ENCODE measurements at regions not wholly inside any gene's neighbourhood (a gene's known extent, or its start where the extent isn't known, plus 50 kb on each side); places are given as distances from the start of the nearest gene placed in this dataset.

- TF ChIP-seq, protein P1, sequence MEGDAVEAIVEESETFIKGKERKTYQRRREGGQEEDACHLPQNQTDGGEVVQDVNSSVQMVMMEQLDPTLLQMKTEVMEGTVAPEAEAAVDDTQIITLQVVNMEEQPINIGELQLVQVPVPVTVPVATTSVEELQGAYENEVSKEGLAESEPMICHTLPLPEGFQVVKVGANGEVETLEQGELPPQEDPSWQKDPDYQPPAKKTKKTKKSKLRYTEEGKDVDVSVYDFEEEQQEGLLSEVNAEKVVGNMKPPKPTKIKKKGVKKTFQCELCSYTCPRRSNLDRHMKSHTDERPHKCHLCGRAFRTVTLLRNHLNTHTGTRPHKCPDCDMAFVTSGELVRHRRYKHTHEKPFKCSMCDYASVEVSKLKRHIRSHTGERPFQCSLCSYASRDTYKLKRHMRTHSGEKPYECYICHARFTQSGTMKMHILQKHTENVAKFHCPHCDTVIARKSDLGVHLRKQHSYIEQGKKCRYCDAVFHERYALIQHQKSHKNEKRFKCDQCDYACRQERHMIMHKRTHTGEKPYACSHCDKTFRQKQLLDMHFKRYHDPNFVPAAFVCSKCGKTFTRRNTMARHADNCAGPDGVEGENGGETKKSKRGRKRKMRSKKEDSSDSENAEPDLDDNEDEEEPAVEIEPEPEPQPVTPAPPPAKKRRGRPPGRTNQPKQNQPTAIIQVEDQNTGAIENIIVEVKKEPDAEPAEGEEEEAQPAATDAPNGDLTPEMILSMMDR (IDR thresholded peaks at IDR 0.05; ENCODE audit: insufficient read depth, low read length), result no peak
- TF ChIP-seq, protein P2, sequence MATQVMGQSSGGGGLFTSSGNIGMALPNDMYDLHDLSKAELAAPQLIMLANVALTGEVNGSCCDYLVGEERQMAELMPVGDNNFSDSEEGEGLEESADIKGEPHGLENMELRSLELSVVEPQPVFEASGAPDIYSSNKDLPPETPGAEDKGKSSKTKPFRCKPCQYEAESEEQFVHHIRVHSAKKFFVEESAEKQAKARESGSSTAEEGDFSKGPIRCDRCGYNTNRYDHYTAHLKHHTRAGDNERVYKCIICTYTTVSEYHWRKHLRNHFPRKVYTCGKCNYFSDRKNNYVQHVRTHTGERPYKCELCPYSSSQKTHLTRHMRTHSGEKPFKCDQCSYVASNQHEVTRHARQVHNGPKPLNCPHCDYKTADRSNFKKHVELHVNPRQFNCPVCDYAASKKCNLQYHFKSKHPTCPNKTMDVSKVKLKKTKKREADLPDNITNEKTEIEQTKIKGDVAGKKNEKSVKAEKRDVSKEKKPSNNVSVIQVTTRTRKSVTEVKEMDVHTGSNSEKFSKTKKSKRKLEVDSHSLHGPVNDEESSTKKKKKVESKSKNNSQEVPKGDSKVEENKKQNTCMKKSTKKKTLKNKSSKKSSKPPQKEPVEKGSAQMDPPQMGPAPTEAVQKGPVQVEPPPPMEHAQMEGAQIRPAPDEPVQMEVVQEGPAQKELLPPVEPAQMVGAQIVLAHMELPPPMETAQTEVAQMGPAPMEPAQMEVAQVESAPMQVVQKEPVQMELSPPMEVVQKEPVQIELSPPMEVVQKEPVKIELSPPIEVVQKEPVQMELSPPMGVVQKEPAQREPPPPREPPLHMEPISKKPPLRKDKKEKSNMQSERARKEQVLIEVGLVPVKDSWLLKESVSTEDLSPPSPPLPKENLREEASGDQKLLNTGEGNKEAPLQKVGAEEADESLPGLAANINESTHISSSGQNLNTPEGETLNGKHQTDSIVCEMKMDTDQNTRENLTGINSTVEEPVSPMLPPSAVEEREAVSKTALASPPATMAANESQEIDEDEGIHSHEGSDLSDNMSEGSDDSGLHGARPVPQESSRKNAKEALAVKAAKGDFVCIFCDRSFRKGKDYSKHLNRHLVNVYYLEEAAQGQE (IDR thresholded peaks at IDR 0.05; ENCODE audit: insufficient replicate concordance, low read depth), result no peak
- TF ChIP-seq POLR2AphosphoS5 (IDR thresholded peaks at IDR 0.05; ENCODE audit: low read depth) (no peak), SPI1 (IDR thresholded peaks at IDR 0.05; ENCODE audit: borderline replicate concordance, low read depth) (no peak), GABPA (IDR thresholded peaks at IDR 0.05; ENCODE audit: low read depth) (no peak)
- no peak for DNase-seq (ENCODE audit: low read depth in 1 of 2, low spot score in 1 of 2)
- Histone ChIP-seq H3K27me3 (ENCODE audit: insufficient read depth, poor library complexity, severe bottlenecking) (no peaks in the 10 kb centered on the region), H3K27ac (replicated peaks) (no peak overlapping the region), H3K4me3 (replicated peaks; ENCODE audit: insufficient read depth, low read length) (no peak overlapping the region)
Observed at GRCh38 chr4:107531927-107532326, 188.1 kb downstream of the PAPSS1 start.

DNA sequence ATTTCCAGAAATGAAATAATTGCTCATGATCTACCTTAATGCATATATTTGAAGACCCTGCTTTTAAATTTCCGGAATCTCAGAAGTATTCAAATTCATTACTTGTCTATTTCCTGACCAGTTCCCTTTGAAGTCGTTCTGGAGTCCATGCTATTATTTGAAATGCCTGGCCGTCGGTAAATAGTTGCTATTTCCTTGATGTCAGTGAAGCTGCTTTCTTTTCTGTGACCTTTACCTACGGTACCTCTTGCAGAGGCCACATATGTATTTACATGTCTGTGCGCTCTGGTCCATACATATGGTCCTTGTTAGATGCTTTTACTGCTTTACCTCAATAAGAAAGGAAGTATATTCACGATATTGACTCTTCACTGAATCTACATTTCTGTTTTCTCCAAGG, 199.7 kb downstream of the PAPSS1 start:
- no peak overlapping the region for H3K4me3 ChIP-seq (replicated peaks; ENCODE audit: insufficient read depth, low read length)
- TF ChIP-seq GABPA (IDR thresholded peaks at IDR 0.05; ENCODE audit: low read depth) (no peak), POLR2AphosphoS5 (IDR thresholded peaks at IDR 0.05; ENCODE audit: low read depth) (no peak), SPI1 (IDR thresholded peaks at IDR 0.05; ENCODE audit: borderline replicate concordance, low read depth) (no peak)
- TF ChIP-seq, protein P1 (IDR thresholded peaks at IDR 0.05; ENCODE audit: insufficient read depth, low read length), result no peak
- TF ChIP-seq, protein P2 (IDR thresholded peaks at IDR 0.05; ENCODE audit: insufficient replicate concordance, low read depth), result no peak
- no peak for DNase-seq (ENCODE audit: low read depth in 1 of 2, low spot score in 1 of 2)
- no peak overlapping the region for H3K27ac ChIP-seq (replicated peaks)
- H3K27me3 ChIP-seq (ENCODE audit: insufficient read depth, poor library complexity, severe bottlenecking), result no peaks in the 10 kb centered on the region

GRCh38 chr4:107519053-107519452, 201.0 kb downstream of the PAPSS1 start:
- no peak for DNase-seq (ENCODE audit: low read depth in 1 of 2, low spot score in 1 of 2)
- TF ChIP-seq GABPA (IDR thresholded peaks at IDR 0.05; ENCODE audit: low read depth), result no peak
- TF ChIP-seq, protein P2 (IDR thresholded peaks at IDR 0.05; ENCODE audit: insufficient replicate concordance, low read depth), result no peak
- TF ChIP-seq POLR2AphosphoS5 (IDR thresholded peaks at IDR 0.05; ENCODE audit: low read depth), result no peak
- no peak for TF ChIP-seq SPI1 (IDR thresholded peaks at IDR 0.05; ENCODE audit: borderline replicate concordance, low read depth)
- TF ChIP-seq, protein P1 (IDR thresholded peaks at IDR 0.05; ENCODE audit: insufficient read depth, low read length), result no peak
- H3K27me3 ChIP-seq (ENCODE audit: insufficient read depth, poor library complexity, severe bottlenecking), result no peaks in the 10 kb centered on the region

More at GRCh38 chr4:107519053-107519452, 201.0 kb downstream of the PAPSS1 start:
- Histone ChIP-seq H3K4me3 (replicated peaks; ENCODE audit: insufficient read depth, low read length) (no peak overlapping the region), H3K27ac (replicated peaks) (no peak overlapping the region)
